Fibroblast of lung (primary cell): ENCODE measurements at regions not wholly inside any gene's neighbourhood (a gene's known extent, or its start where the extent isn't known, plus 50 kb on each side); places are given as distances from the start of the nearest gene placed in this dataset.

Source experiments
- EZH2 ChIP-seq: IDR thresholded peaks from 2 replicates; pipeline ENCODE4 v1.5.1; 2012; ENCODE audit warnings: low read length, control low read depth, mild to moderate bottlenecking; ENCODE audit errors: missing control alignments
- TF ChIP-seq, protein P1 (sequence below), 2 donors: IDR thresholded peaks in 1 of 2; conservative IDR thresholded peaks in 1 of 2; 1 replicate in 1 of 2; 2 replicates in 1 of 2; pipeline ENCODE4 v1.5.1; 2011 to 2012; ENCODE audit warnings: low read length in 2 of 2, control low read depth in 1 of 2, inconsistent platforms in 1 of 2, low read depth in 1 of 2, mild to moderate bottlenecking in 1 of 2

DNA sequence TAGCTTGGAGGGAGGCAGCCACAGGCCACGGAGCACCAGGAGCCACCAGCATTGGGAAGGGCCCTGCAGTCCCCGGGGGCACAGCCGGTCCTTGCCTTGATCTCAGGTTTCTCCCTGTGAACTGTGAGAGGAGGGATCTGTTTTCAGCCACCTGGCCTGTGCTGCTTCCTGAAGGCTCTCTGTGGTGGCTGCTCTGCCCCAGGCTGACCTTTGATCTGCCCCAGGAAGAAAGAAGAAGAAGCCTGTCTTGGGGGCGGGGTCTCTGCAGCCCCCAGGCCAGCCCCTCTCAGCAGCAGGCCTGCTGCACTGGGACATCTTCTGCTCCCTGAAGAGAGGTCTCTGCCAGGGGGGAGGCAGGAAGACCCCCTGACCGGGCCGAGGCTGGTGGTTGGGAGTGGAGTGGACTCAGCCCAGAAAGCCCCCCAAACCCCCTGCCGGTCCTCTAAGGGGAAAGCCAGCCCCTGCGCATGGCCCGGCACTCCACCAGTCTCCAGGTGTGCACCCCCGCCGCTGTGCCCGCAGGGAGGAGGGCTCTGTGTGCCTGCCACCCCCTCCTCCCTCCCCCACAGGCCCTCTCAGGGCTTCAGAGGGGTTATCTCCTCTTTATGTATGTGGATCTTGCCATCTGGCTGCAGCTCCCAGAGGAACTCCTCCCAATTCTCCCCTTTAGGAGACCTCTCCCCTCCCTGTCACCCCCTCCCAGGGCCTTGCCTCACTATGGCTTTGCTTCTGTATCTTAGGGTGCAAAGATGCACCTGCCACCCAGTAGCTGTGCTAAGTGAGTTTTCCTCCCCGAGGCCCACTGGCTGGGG lies 675.3 kb downstream of the BRD1 start:
- TF ChIP-seq, protein P1, sequence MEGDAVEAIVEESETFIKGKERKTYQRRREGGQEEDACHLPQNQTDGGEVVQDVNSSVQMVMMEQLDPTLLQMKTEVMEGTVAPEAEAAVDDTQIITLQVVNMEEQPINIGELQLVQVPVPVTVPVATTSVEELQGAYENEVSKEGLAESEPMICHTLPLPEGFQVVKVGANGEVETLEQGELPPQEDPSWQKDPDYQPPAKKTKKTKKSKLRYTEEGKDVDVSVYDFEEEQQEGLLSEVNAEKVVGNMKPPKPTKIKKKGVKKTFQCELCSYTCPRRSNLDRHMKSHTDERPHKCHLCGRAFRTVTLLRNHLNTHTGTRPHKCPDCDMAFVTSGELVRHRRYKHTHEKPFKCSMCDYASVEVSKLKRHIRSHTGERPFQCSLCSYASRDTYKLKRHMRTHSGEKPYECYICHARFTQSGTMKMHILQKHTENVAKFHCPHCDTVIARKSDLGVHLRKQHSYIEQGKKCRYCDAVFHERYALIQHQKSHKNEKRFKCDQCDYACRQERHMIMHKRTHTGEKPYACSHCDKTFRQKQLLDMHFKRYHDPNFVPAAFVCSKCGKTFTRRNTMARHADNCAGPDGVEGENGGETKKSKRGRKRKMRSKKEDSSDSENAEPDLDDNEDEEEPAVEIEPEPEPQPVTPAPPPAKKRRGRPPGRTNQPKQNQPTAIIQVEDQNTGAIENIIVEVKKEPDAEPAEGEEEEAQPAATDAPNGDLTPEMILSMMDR (conservative IDR thresholded peaks at IDR 0.05 in 1 of 2, IDR thresholded peaks at IDR 0.05 in 1 of 2; ENCODE audit: low read depth in 1 of 2, low read length in 2 of 2), result no peak
- TF ChIP-seq EZH2, result no peak
